Bronchial epithelial cell (primary cell): ENCODE measurements at regions not wholly inside any gene's neighbourhood (a gene's known extent, or its start where the extent isn't known, plus 50 kb on each side); places are given as distances from the start of the nearest gene placed in this dataset.

ENCODE experiments used
- DNase-seq: peaks from one replicate; pipeline ENCODE4 v3.0.0-alpha.2; 2010; ENCODE audit warnings: low read depth
- FAIRE-seq: peaks from 2 replicates; lab custom pipeline; 2011; peaks lifted over from hg19 to GRCh38; lab: Jason Lieb, UNC
- H3K27me3 ChIP-seq: 2 replicates; pipeline ENCODE4 v1.5.1; 2011; ENCODE audit warnings: low read length; ENCODE audit not compliant: control insufficient read depth, insufficient read depth
- H3K36me3 ChIP-seq: 2 replicates; pipeline ENCODE4 v1.5.1; 2011; ENCODE audit warnings: low read length; ENCODE audit not compliant: control insufficient read depth, insufficient read depth
- H3K4me3 ChIP-seq: 2 replicates; pipeline ENCODE4 v1.5.1; 2011; ENCODE audit warnings: mild to moderate bottlenecking, low read depth, low read length, control low read depth
- CTCF ChIP-seq: IDR thresholded peaks from 2 replicates; pipeline ENCODE4 v1.5.1; 2011; ENCODE audit warnings: mild to moderate bottlenecking, moderate library complexity, low read length, control low read depth, inconsistent platforms; ENCODE audit not compliant: insufficient read depth, severe bottlenecking

GRCh38 chr1:178645157-178645807 lies 79.8 kb upstream of the RALGPS2 start:
- Histone ChIP-seq H3K36me3 (no peaks in the 10 kb centered on the region), H3K4me3 (no peak overlapping the region), H3K27me3 (peaks cover 3% of the 10 kb centered on the region)
- FAIRE-seq, result no peak
- no peak for TF ChIP-seq CTCF
- DNase-seq, result no peak

- Histone ChIP-seq H3K27me3 (peaks cover 3% of the 10 kb centered on the region), H3K36me3 (no peaks in the 10 kb centered on the region), H3K4me3 (no peak overlapping the region)
- DNase-seq (no peak), FAIRE-seq (no peak)
- no peak for TF ChIP-seq CTCF
Measured at GRCh38 chr1:178645808-178646200, 79.2 kb upstream of the RALGPS2 start.

DNA sequence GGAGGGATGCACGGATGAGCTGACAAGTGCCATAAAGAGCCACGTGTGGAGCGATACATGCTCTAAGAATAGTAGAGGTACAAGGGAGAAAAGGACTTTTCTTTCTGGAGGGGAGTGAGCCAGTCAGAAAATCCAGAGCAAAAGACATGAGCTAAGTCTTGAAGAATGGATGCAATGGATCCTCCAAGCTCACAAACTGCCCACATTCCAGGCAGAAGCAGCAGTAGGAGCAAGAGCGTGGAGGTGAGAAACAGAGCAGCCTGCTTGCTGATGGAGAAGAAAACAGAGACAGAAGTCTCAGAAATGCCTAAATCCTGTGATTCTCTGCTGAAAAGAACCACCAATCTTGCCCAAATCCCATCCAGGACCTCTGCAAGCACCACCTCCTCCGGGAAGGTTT lies 78.2 kb upstream of the RALGPS2 start:
- H3K27me3 ChIP-seq, result peaks cover 3% of the 10 kb centered on the region
- H3K4me3 ChIP-seq, result no peak overlapping the region
- DNase-seq, result no peak
- no peak for FAIRE-seq
- TF ChIP-seq CTCF, result no peak
- no peaks in the 10 kb centered on the region for H3K36me3 ChIP-seq

GRCh38 chr1:178648151-178648550 lies 76.9 kb upstream of the RALGPS2 start:
- Histone ChIP-seq H3K4me3 (no peak overlapping the region), H3K36me3 (no peaks in the 10 kb centered on the region), H3K27me3 (peaks cover 3% of the 10 kb centered on the region)
- DNase-seq (no peak), FAIRE-seq (no peak)
- no peak for TF ChIP-seq CTCF

DNA sequence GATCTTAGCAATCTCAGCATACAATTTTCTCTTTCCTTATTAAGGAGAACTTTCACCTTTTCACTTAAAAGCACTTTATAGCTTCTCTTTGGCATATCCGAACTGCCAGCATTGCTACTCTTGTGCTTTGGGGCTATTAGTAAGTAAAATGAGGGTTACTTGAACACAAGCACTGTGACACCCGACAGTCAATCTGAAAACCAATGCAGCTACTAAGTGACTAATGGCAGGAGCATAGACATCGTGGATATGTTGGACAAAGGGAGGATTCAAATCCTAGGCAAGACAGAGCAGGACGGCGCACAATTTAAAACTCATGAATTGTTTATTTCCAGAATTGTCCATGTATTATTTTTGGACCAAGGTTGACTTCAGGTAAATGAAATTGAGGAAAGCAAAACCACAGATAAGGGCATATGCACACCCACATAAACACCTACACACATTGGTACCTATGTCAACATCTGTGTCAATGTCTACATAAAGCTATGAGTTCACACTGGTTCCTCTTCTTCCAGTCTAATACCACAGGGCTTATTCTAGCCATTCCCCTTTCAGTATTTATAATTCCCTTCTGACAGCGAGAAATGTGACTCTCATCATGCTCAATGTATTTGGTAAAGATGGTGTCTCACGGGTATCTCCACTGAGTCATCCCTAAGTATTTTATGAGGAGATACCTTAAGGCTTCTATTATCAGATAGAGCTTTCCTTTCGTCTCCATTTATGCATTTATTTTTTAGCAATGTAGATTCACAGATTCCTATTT lies 75.3 kb upstream of the RALGPS2 start:
- Histone ChIP-seq H3K36me3 (no peaks in the 10 kb centered on the region), H3K4me3 (no peak overlapping the region), H3K27me3 (peaks cover 3% of the 10 kb centered on the region)
- DNase-seq (no peak), FAIRE-seq (no peak)
- TF ChIP-seq CTCF, result no peak
